Lung (tissue), 11 donors: ENCODE measurements at regions not wholly inside any gene's neighbourhood (a gene's known extent, or its start where the extent isn't known, plus 50 kb on each side); places are given as distances from the start of the nearest gene placed in this dataset.

Source experiments
- ATAC-seq: fragments of 200-7000 bp; cut with Tn5 transposase; one replicate; pipeline ENCODE4 v1.9.1; 2020; ENCODE audit warnings: moderate number of reproducible peaks; ENCODE audit not compliant: insufficient read depth, low FRiP score
- DNase-seq, 3 donors: peaks; one replicate each; pipeline ENCODE4 v3.0.0-alpha.2; 2013 to 2017
- H3K27ac ChIP-seq, 2 donors: one replicate each; pipeline ENCODE4 v1.5.1; 2013; ENCODE audit warnings: mild to moderate bottlenecking in 2 of 2, moderate library complexity in 2 of 2, control low read depth in 1 of 2, inconsistent platforms in 1 of 2, low read depth in 1 of 2, low read length in 1 of 2
- H3K27me3 ChIP-seq, 3 donors: one replicate each; pipeline ENCODE4 v1.5.1; 2013; ENCODE audit warnings: low read length in 2 of 3; ENCODE audit not compliant: control insufficient read depth in 3 of 3, insufficient read depth in 3 of 3
- H3K36me3 ChIP-seq, 4 donors: one replicate each; pipeline ENCODE4 v1.5.1; 2013; ENCODE audit warnings: low read length in 4 of 4, mild to moderate bottlenecking in 1 of 4, moderate library complexity in 1 of 4; ENCODE audit not compliant: control insufficient read depth in 4 of 4, insufficient read depth in 4 of 4
- H3K4me1 ChIP-seq, 5 donors: one replicate each; pipeline ENCODE4 v1.5.1; 2013; ENCODE audit warnings: low read length in 5 of 5, mild to moderate bottlenecking in 2 of 5, moderate library complexity in 1 of 5; ENCODE audit not compliant: control insufficient read depth in 5 of 5, insufficient read depth in 5 of 5
- H3K4me3 ChIP-seq: one replicate; pipeline ENCODE4 v1.5.1; 2013; ENCODE audit warnings: mild to moderate bottlenecking, control low read depth, moderate library complexity
- H3K9ac ChIP-seq, 2 donors: one replicate each; pipeline ENCODE4 v1.5.1; 2013; ENCODE audit warnings: low read length in 2 of 2, control low read depth in 1 of 2; ENCODE audit not compliant: insufficient read depth in 1 of 2
- H3K9me3 ChIP-seq, 4 donors: one replicate each; pipeline ENCODE4 v1.5.1; 2013; ENCODE audit warnings: low read length in 3 of 4, mild to moderate bottlenecking in 1 of 4, moderate library complexity in 1 of 4; ENCODE audit not compliant: control insufficient read depth in 4 of 4, insufficient read depth in 3 of 4
- WGBS, 2 donors: extraction: QIAGEN DNeasy Blood & Tissue Kit; methylation state at CpG; one replicate each; pipeline ENCODE4 v1.1.7; 2013; 5-methylcytosine and 5-hydroxymethylcytosine counted together
- TF ChIP-seq, protein P1 (sequence below): IDR thresholded peaks from 2 replicates; pipeline ENCODE4 v1.5.1; 2012; ENCODE audit warnings: mild to moderate bottlenecking; ENCODE audit errors: control extremely low read depth, extremely low read depth
- donor health status: control.
- donor health status: control.
- donor health status: Bipolar disorder and iron deficiency.
- donor health status: healthy.
- donor health status: DM: yes; HTN: yes; CAD: no.

DNA sequence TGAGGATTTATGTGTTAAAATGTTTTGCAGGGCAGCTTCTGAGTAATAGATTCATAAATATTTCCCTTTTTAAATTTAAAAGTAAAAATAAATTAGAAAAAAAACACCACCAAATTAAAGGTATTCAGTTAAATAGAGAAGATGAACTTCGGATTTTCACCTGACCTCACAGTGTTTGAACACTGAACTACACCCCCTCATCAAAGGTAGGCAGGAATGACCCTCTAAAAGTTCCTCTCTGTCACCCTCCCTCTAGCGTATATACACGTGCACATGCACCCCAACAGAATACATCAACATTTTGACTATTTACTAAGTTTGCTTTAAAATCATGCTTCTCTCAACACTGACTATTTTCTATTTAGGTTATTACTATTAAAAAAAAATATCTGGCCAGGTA is 528.3 kb downstream of the QKI start:
- DNase-seq (no peak), ATAC-seq (no peak)
- Histone ChIP-seq H3K9ac (no peak overlapping the region), H3K4me1 (peaks cover 0 to 11% (median 5%) of the 10 kb centered on the region in 5 donors), H3K27me3 (no peaks in the 10 kb centered on the region), H3K27ac (no peak overlapping the region), H3K36me3 (no peaks in the 10 kb centered on the region), H3K9me3 (peaks cover 0 to 2% (median 0%) of the 10 kb centered on the region in 4 donors), H3K4me3 (no peak overlapping the region)
- 55% methylated on average over 3 of the region's 3 CpGs for WGBS, 2 donors
- TF ChIP-seq, protein P1, sequence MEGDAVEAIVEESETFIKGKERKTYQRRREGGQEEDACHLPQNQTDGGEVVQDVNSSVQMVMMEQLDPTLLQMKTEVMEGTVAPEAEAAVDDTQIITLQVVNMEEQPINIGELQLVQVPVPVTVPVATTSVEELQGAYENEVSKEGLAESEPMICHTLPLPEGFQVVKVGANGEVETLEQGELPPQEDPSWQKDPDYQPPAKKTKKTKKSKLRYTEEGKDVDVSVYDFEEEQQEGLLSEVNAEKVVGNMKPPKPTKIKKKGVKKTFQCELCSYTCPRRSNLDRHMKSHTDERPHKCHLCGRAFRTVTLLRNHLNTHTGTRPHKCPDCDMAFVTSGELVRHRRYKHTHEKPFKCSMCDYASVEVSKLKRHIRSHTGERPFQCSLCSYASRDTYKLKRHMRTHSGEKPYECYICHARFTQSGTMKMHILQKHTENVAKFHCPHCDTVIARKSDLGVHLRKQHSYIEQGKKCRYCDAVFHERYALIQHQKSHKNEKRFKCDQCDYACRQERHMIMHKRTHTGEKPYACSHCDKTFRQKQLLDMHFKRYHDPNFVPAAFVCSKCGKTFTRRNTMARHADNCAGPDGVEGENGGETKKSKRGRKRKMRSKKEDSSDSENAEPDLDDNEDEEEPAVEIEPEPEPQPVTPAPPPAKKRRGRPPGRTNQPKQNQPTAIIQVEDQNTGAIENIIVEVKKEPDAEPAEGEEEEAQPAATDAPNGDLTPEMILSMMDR = no peak

- WGBS, 2 donors = 65 to 72% methylated on average over 7 of the region's 7 CpGs
- H3K36me3 ChIP-seq = no peaks in the 10 kb centered on the region
- no peak for DNase-seq
- H3K4me1 ChIP-seq = peaks cover 0 to 11% (median 5%) of the 10 kb centered on the region in 5 donors
- H3K4me3 ChIP-seq = no peak overlapping the region
- H3K9me3 ChIP-seq = peaks cover 0 to 2% (median 0%) of the 10 kb centered on the region in 4 donors
- H3K9ac ChIP-seq = no peak overlapping the region
- ATAC-seq = no peak
- H3K27ac ChIP-seq = peak overlapping the region in 1 of 2 donors; percentile 52
- no peaks in the 10 kb centered on the region for H3K27me3 ChIP-seq
- TF ChIP-seq, protein P1 = no peak
These were observed 527.1 kb downstream of the QKI start for GRCh38 chr6:163941624-163941976.

DNA sequence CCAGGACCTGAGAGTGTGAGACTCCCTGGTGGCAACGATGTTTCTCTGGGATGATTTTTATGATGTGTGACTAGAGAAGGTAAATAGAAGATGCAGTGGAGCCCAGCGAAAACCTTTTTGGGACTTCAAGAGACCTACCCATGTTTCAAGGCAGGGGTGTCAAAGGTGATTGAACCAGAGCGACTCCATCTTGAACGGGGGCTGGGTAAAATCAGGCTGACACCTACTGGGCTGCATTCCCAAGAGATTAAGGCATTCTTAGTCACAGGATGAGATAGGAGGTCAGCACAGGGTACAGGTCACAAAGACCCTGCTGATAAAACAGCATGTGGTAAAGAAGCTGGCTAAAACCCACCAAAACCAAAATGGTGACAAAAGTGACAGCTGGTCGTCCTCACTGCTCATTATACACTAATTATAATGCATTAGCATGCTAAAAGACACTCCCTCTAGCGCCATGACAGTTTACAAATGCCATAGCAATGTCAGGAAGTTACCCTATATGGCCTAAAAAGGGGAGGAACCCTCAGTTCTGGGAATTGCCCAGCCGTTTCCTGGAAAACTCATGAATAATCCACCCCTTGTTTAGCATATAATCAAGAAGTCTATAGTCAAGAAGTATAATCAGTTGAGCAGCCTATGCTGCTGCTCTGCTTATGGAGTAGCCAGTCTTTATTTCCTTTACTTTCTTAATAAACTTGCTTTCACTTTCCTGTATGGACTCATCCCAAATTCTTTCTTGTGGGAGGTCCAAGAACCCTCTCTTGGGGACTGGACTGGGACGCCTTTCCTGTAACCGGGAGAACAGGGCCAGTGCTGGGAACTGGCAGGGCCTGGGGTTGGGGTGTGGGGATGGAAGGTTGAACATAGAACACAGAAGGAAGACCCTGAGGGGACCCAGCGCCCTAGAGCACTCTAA is 526.4 kb downstream of the QKI start:
- ATAC-seq = no peak
- 68 to 81% methylated on average over 10 of the region's 10 CpGs for WGBS, 2 donors

More for the DNA sequence above, 526.4 kb downstream of the QKI start:
- Histone ChIP-seq H3K27ac (peak overlapping the region in 1 of 2 donors; percentile 52), H3K4me1 (peaks cover 0 to 11% (median 5%) of the 10 kb centered on the region in 5 donors), H3K9me3 (peaks cover 0 to 2% (median 0%) of the 10 kb centered on the region in 4 donors), H3K9ac (no peak overlapping the region), H3K36me3 (no peaks in the 10 kb centered on the region), H3K27me3 (no peaks in the 10 kb centered on the region), H3K4me3 (no peak overlapping the region)
- DNase-seq = no peak
- TF ChIP-seq, protein P1 = no peak
